Nucleus accumbens (tissue), 56 donors: ENCODE measurements at regions not wholly inside any gene's neighbourhood (a gene's known extent, or its start where the extent isn't known, plus 50 kb on each side); places are given as distances from the start of the nearest gene placed in this dataset.

Experiments
- DNase-seq, 56 donors: peaks; one replicate each; lab custom pipeline; 2025; lab: John Stamatoyannopoulos, UW

- DNase-seq: no peak
Measured at GRCh38 chr2:145644820-145645302, 1124.9 kb upstream of the ZEB2 start.

- DNase-seq: no peak
Measured at GRCh38 chr2:145638675-145639074, 1118.8 kb upstream of the ZEB2 start.

- DNase-seq: no peak
Measured at GRCh38 chr2:145635706-145636427, 1115.9 kb upstream of the ZEB2 start.

GRCh38 chr2:145631561-145631960 lies 1111.6 kb upstream of the ZEB2 start:
- no peak for DNase-seq

GRCh38 chr2:145626301-145626700 lies 1106.4 kb upstream of the ZEB2 start:
- no peak for DNase-seq

- no peak for DNase-seq
Measured at GRCh38 chr2:145625111-145625510, 1105.2 kb upstream of the ZEB2 start.

- no peak for DNase-seq
Measured at GRCh38 chr2:145623136-145623535, 1103.2 kb upstream of the ZEB2 start.

- no peak for DNase-seq
Measured at GRCh38 chr2:145622285-145622684, 1102.4 kb upstream of the ZEB2 start.

- no peak for DNase-seq
Measured at GRCh38 chr2:145617906-145618305, 1098.0 kb upstream of the ZEB2 start.

- DNase-seq: no peak
Measured at GRCh38 chr2:145617420-145617819, 1097.5 kb upstream of the ZEB2 start.

GRCh38 chr2:145615626-145616025 lies 1095.7 kb upstream of the ZEB2 start:
- DNase-seq: no peak

- DNase-seq: no peak
Measured at GRCh38 chr2:145609951-145610350, 1090.0 kb upstream of the ZEB2 start.

GRCh38 chr2:145601361-145601925 lies 1081.5 kb upstream of the ZEB2 start:
- no peak for DNase-seq

- no peak for DNase-seq
Measured at GRCh38 chr2:145600811-145601210, 1080.9 kb upstream of the ZEB2 start.

GRCh38 chr2:145599756-145600155 lies 1079.8 kb upstream of the ZEB2 start:
- no peak for DNase-seq

GRCh38 chr2:145598434-145598833 lies 1078.5 kb upstream of the ZEB2 start:
- no peak for DNase-seq

- no peak for DNase-seq
Measured at GRCh38 chr2:145597809-145598208, 1077.9 kb upstream of the ZEB2 start.

- DNase-seq: no peak
Measured at GRCh38 chr2:145597006-145597405, 1077.1 kb upstream of the ZEB2 start.

GRCh38 chr2:145596416-145596815 lies 1076.5 kb upstream of the ZEB2 start:
- no peak for DNase-seq

GRCh38 chr2:145595296-145595695 lies 1075.4 kb upstream of the ZEB2 start:
- DNase-seq: no peak

- DNase-seq: no peak
Measured at GRCh38 chr2:145593991-145594614, 1074.2 kb upstream of the ZEB2 start.

- no peak for DNase-seq
Measured at GRCh38 chr2:145593280-145593679, 1073.4 kb upstream of the ZEB2 start.
